ENCODE measurements at regions not wholly inside any gene's neighbourhood (a gene's known extent, or its start where the extent isn't known, plus 50 kb on each side); places are given as distances from the start of the nearest gene placed in this dataset.
"Not testable (repeated sequence)": the region's sequence is repeated elsewhere in the genome, so short reads cannot be mapped to it uniquely, and the experiment has no call there.

DNA sequence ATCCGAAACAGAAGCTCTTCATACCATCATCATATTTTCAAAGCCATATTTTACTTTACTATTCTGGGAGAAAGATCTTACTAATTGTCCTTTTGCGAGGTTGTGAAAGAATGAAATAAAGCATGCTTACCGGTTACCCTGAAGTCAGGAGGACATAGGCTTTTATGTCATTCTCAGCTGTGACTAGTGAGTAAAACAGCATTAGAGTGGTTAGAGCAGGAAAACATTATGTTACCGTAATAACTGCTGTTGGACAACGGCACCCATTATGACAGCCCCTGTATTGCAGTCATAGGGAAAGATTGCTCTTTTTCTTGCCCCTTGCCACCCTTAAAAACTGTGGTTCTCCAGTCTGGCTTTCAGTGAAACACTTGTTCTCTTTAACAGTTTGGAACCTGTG is 1035.7 kb downstream of the ZPLD1 start:
- DNase-seq (ENCODE audit: low read depth in 2 of 2) = no peak

GRCh38 chr3:103494011-103494410 is 1059.2 kb downstream of the ZPLD1 start:
- no peak for DNase-seq (ENCODE audit: low read depth in 2 of 2)

DNA sequence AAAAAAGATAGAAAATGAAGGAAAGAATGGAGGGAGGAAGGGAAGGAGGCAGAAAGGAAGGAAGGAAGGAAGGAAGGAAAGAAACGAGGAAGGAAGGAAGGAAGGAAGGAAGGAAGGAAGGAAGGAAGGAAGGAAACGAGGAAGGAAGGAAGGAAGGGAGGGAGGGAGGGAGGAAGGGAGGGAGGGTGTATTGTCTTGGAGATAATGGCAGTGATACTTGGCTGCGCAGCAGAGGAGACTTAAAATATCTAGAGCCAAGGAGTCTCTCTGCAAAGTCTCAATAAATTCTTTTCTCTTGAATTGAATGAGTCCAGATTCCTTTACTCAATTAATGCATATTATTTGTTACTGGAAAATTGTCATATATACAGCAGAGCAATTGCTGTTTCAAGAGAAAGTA is 1059.7 kb downstream of the ZPLD1 start:
- no peak for DNase-seq (ENCODE audit: low read depth in 2 of 2)

DNA sequence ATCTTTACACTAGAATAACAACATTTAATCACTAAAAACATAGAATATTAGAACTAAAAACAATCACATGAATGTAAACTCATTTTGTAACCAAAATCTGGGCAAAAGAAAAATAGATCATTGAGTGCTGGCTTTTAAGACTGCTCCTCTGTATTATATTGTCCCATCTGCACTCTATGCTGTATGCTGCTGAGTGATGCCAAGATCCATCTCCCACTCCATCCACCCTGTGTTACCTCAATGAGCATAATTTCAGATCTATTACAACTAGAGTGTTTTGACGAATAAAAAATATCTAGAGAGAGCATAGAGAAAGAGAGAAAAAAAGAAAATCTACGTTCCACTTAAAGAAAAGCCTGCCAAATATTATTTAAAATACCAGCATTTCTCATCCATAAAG is 1060.4 kb downstream of the ZPLD1 start:
- no peak for DNase-seq (ENCODE audit: low read depth in 2 of 2)

GRCh38 chr3:103499132-103499900 is 1064.5 kb downstream of the ZPLD1 start:
- no peak for DNase-seq (ENCODE audit: low read depth in 2 of 2)

DNA sequence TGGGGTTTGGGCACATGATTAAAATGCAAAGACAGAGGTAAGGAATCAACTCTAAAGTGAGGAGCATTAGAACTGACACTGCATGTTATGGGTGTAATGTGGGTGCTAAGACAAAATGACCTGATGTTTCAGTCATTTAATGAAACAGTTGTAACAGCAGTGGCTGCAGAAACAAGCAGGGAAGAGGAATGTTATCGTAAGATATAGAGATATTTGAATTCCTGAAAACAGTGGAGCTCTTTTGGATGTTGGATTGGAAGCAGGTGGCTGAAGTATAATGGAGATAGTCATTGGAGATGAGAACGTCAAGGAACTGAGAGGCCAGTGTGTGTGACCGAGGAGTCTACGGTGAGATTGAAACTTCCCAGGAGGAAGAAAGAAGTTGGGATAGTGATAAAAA is 1065.2 kb downstream of the ZPLD1 start:
- no peak for DNase-seq (ENCODE audit: low read depth in 2 of 2)

DNA sequence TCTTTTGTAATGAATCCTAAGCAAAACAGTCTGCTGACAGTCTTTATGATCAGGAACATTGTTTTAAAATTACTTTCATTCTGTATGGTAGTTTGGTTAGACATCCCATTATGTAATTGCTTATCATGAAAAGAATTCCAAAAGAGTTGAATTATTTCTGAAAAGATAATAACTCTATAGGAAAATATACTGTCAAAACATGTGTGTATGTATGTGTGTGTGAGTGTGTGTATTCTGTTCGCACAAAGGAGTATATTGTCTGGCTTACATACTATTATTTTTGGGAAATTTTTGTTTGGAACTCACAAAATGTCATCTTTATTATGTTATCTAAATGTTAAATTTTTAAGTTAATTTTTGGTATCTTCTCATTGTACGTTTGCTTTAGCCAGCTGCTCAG is 1075.9 kb downstream of the ZPLD1 start:
- DNase-seq (ENCODE audit: low read depth in 2 of 2) = no peak

DNA sequence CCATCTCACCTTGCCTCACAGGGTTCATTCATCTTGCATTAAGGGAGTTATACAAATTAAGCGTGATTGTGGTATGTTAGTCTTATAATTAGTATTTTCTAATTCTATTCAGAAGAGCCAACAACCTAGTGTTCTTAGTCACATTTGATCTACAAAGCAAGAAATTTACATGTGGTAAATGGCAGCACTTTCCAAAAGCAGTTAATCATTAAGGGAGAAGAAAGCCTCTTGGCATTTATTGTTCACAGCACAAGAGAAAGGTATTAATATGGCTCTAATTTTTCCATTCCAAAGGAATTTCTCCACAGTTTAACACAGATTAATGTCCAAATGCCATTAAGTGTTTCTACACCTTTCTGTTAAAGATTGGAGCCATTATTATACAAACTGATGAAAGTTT is 1077.1 kb downstream of the ZPLD1 start:
- DNase-seq (ENCODE audit: low read depth in 2 of 2) = no peak

DNA sequence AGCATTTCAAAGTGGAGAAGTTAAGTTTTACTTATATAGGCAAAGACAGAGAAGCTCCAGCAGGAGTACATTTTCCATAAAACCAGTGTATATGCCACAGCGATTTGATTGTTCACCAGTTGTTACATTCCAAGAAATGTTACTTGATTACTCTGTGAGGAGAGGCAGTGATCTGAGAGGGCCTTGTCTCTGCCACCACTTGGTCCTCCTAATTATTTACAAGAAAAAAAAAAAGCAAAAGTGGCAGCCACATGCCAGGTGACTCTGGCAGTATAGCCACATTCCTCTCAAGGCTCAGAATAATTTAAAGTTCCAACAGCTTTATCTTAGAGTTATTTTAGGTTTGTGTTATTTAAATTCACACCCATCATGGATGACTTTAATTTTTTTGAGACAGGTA is 1077.8 kb downstream of the ZPLD1 start:
- no peak for DNase-seq (ENCODE audit: low read depth in 2 of 2)

GRCh38 chr3:103513003-103513402 is 1078.2 kb downstream of the ZPLD1 start:
- DNase-seq (ENCODE audit: low read depth in 2 of 2) = no peak

- DNase-seq (ENCODE audit: low read depth in 2 of 2) = no peak
Measured at GRCh38 chr3:103515116-103515515, 1080.3 kb downstream of the ZPLD1 start.

DNA sequence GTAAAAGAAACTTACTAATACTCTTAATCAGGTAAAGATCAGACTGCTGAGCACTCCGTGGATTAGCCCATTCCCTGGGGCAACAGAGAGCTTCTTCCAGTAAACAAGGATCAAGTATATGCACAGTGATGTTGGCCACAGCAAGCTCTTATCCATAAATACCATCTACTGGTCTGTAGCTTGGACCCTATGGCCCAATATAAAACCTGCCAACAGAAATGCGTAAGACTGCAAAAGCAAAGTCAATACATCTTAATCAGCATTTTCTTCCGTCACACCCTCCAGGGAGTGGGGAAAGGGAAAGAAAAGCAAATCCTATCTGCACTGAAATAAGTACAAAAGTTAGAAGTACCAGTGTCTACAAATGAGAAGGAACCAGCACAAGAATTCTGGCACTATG is 1082.1 kb downstream of the ZPLD1 start:
- no peak for DNase-seq (ENCODE audit: low read depth in 2 of 2)

DNA sequence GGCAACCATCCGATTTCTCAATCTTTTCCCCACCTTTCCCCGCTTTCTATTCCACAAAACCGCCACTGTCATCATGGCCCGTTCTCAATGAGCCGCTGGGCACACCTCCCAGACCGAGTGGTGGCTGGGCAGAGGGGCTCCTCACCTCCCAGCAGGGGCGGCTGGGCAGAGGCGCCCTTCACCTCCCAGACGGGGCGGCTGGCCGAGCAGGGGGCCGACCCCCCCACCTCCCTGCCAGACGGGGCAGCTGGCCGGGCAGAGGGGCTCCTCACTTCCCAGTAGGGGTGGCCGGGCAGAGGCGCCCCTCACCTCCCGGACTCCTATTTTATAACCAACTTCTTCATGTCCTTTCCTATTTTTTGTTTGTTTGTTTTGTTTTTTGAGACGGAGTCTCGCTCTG is 1096.5 kb downstream of the ZPLD1 start:
- not testable (repeated sequence) for DNase-seq (ENCODE audit: low read depth in 2 of 2)

- DNase-seq (ENCODE audit: low read depth in 2 of 2) = no peak
Measured at GRCh38 chr3:103532986-103533385, 1098.2 kb downstream of the ZPLD1 start.

- DNase-seq (ENCODE audit: low read depth in 2 of 2) = no peak
Measured at GRCh38 chr3:103554451-103554850, 1119.6 kb downstream of the ZPLD1 start.

GRCh38 chr3:103564116-103564515 is 1129.3 kb downstream of the ZPLD1 start:
- DNase-seq (ENCODE audit: low read depth in 2 of 2) = not testable (repeated sequence)

GRCh38 chr3:103585809-103586208 is 1151.0 kb downstream of the ZPLD1 start:
- no peak for DNase-seq (ENCODE audit: low read depth in 2 of 2)

GRCh38 chr3:103589770-103590169 is 1155.0 kb downstream of the ZPLD1 start:
- DNase-seq (ENCODE audit: low read depth in 2 of 2) = no peak

DNA sequence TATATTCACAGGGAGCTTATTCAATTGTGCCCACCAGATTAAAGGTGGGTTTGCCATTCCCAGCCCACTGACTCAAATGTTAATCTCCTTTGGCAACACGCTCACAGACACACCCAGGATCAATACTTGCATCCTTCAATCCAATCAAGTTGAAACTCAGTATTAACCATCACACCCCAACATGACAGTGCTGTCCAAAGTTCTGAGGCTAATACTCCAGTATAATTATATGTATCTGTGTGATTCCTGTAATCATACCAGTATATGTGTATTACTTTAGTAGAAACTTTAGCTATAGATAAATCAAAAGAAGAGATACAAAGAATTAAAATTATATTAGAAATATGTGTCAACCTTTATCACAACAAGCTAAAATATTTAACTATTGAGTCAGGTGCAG is 1166.0 kb downstream of the ZPLD1 start:
- DNase-seq (ENCODE audit: low read depth in 2 of 2) = no peak

- no peak for DNase-seq (ENCODE audit: low read depth in 2 of 2)
Measured at GRCh38 chr3:103601666-103602065, 1166.9 kb downstream of the ZPLD1 start.

GRCh38 chr3:103609472-103609871 is 1174.7 kb downstream of the ZPLD1 start:
- DNase-seq (ENCODE audit: low read depth in 2 of 2) = no peak

DNA sequence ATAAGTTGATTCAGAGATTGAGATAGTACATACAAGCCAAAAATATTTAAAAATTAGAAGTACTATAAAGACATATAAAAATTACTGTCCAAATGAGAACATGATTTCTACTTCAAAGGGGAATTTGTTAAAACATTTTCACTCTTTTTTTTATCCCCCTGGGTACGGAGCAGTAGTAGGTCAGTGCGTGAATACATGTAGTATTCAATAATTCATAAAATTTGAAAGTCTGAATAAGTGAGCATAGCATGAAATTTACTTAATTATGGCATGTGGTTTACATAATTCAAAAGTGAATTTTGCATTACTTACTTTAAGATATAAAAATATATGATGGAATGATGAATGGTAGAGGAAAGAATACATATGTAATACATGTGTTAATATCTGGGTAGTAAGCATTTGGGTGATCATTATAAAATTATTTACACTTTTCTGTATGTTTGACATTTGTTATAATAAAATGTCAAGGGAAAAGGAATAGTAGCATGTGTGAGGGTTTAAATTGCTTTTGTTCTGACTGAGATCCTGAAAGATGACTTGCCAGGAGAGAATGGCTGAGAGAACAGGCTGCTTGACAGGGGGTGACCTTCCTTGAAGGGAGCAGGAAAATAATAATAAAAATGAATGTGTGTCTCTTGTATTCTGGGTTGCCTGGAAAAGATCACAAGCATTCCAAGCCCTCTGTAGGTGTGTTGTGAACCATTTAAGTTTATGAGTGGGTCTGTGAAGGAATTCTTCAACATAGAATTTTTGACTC is 1178.8 kb downstream of the ZPLD1 start:
- no peak for DNase-seq (ENCODE audit: low read depth in 2 of 2)

DNA sequence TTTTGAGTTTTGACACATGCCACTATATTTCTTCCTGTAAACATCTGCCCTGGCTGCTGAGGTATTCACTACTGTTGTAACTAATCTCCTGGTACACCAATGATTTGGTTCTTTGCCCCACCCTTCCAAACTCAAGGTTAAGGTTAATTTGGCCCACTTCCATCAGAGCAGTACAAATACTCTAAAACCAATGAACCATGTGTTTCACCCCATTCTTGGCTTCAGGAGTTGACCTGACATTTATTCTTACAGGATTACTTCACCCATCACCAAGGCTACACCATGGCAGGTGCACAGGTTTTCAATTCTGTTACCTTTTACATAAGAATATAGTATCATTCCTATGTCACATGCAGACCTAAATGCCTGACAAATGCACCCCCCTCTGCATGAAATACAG is 1179.9 kb downstream of the ZPLD1 start:
- DNase-seq (ENCODE audit: low read depth in 2 of 2) = no peak
